ENCODE measurements at regions not wholly inside any gene's neighbourhood (a gene's known extent, or its start where the extent isn't known, plus 50 kb on each side); places are given as distances from the start of the nearest gene placed in this dataset.

- no peak for DNase-seq (ENCODE audit: low spot score)
- TF ChIP-seq CTCF (IDR thresholded peaks at IDR 0.05) (no peak), POLR2AphosphoS5 (IDR thresholded peaks at IDR 0.05) (no peak), POLR2A (IDR thresholded peaks at IDR 0.05) (no peak)
- H3K27ac ChIP-seq = no peak overlapping the region
- H3K9me3 ChIP-seq = no peaks in the 10 kb centered on the region
- no peak overlapping the region for H3K4me3 ChIP-seq
- no peaks in the 10 kb centered on the region for H3K27me3 ChIP-seq (replicated peaks; ENCODE audit: insufficient read depth)
- no peaks in the 10 kb centered on the region for H3K36me3 ChIP-seq
- H3K4me1 ChIP-seq (replicated peaks) = no peaks in the 10 kb centered on the region
- 52% methylated on average over 7 of the region's 7 CpGs for WGBS
- intact Hi-C loops (cut with DNase I) = no loop called here
These were observed 102.9 kb downstream of the PFKFB3 start for GRCh38 chr10:6305401-6306321.

GRCh38 chr10:6306917-6307316, 104.2 kb downstream of the PFKFB3 start:
- H3K27ac ChIP-seq = no peak overlapping the region
- intact Hi-C loops (cut with DNase I) = no loop called here
- 97% methylated on average over 4 of the region's 4 CpGs for WGBS
- no peaks in the 10 kb centered on the region for H3K9me3 ChIP-seq
- H3K4me1 ChIP-seq (replicated peaks) = no peaks in the 10 kb centered on the region
- H3K36me3 ChIP-seq = no peaks in the 10 kb centered on the region
- H3K27me3 ChIP-seq (replicated peaks; ENCODE audit: insufficient read depth) = no peaks in the 10 kb centered on the region
- DNase-seq (ENCODE audit: low spot score) = no peak
- TF ChIP-seq CTCF (IDR thresholded peaks at IDR 0.05) = no peak
- no peak for TF ChIP-seq POLR2AphosphoS5 (IDR thresholded peaks at IDR 0.05)
- TF ChIP-seq POLR2A (IDR thresholded peaks at IDR 0.05) = no peak
- H3K4me3 ChIP-seq = no peak overlapping the region

GRCh38 chr10:6309816-6310215, 107.1 kb downstream of the PFKFB3 start:
- Histone ChIP-seq H3K27me3 (replicated peaks; ENCODE audit: insufficient read depth) (no peaks in the 10 kb centered on the region), H3K36me3 (no peaks in the 10 kb centered on the region), H3K9me3 (no peaks in the 10 kb centered on the region), H3K4me3 (no peak overlapping the region), H3K27ac (no peak overlapping the region), H3K4me1 (replicated peaks) (no peaks in the 10 kb centered on the region)
- TF ChIP-seq CTCF (IDR thresholded peaks at IDR 0.05) (no peak), POLR2A (IDR thresholded peaks at IDR 0.05) (no peak), POLR2AphosphoS5 (IDR thresholded peaks at IDR 0.05) (no peak)
- 63% methylated on average over 4 of the region's 4 CpGs for WGBS
- intact Hi-C loops (cut with DNase I) = no loop called here
- DNase-seq (ENCODE audit: low spot score) = no peak

GRCh38 chr10:6310977-6311376, 108.2 kb downstream of the PFKFB3 start:
- WGBS = 95% methylated on average over 4 of the region's 4 CpGs
- intact Hi-C loops (cut with DNase I) = no loop called here
- Histone ChIP-seq H3K4me1 (replicated peaks) (no peaks in the 10 kb centered on the region), H3K27ac (no peak overlapping the region), H3K4me3 (no peak overlapping the region), H3K27me3 (replicated peaks; ENCODE audit: insufficient read depth) (no peaks in the 10 kb centered on the region), H3K36me3 (no peaks in the 10 kb centered on the region), H3K9me3 (no peaks in the 10 kb centered on the region)
- no peak for TF ChIP-seq POLR2A (IDR thresholded peaks at IDR 0.05)
- TF ChIP-seq POLR2AphosphoS5 (IDR thresholded peaks at IDR 0.05) = no peak
- no peak for TF ChIP-seq CTCF (IDR thresholded peaks at IDR 0.05)
- DNase-seq (ENCODE audit: low spot score) = no peak

All from prostate gland (tissue), 2 donors.